CD14-positive monocyte (primary cell): ENCODE measurements at regions not wholly inside any gene's neighbourhood (a gene's known extent, or its start where the extent isn't known, plus 50 kb on each side); places are given as distances from the start of the nearest gene placed in this dataset.
A peak's percentile ranks its signal among the peaks of the same experiment; 100 is the strongest.

ENCODE experiments used
- DNase-seq, 3 donors: peaks; one replicate each; pipeline ENCODE4 v3.0.0-alpha.2; 2011 to 2022
- H2AFZ ChIP-seq: 2 replicates; pipeline ENCODE4 v1.6.0; 2012; ENCODE audit warnings: mild to moderate bottlenecking, low read depth, low read length, inconsistent platforms; ENCODE audit not compliant: insufficient read depth, poor library complexity, severe bottlenecking
- H3K27ac ChIP-seq, 2 donors: 1 replicate in 1 of 2; 2 replicates in 1 of 2; pipeline ENCODE4 v1.5.1; 2012 to 2013; ENCODE audit warnings: low read length in 2 of 2, control low read depth in 1 of 2, inconsistent platforms in 1 of 2, low read depth in 1 of 2, mild to moderate bottlenecking in 1 of 2
- H3K27me3 ChIP-seq, 2 donors: one replicate each; pipeline versions ENCODE4 v1.6.0 to v1.6.1; 2011 to 2013; ENCODE audit warnings: low read length in 2 of 2; ENCODE audit not compliant: control insufficient read depth in 2 of 2, insufficient read depth in 2 of 2
- H3K36me3 ChIP-seq, 2 donors: replicated peaks in 1 of 2; 1 replicate in 1 of 2; 2 replicates in 1 of 2; pipeline versions ENCODE4 v1.5.1 to v1.6.1; 2012 to 2013; ENCODE audit warnings: low read length in 2 of 2, control low read depth in 1 of 2, inconsistent platforms in 1 of 2, mild to moderate bottlenecking in 1 of 2; ENCODE audit not compliant: insufficient read depth in 2 of 2, control insufficient read depth in 1 of 2
- H3K4me1 ChIP-seq, 2 donors: 1 replicate in 1 of 2; 2 replicates in 1 of 2; pipeline versions ENCODE4 v1.5.1 to v1.6.1; 2012 to 2013; ENCODE audit warnings: low read length in 2 of 2, control low read depth in 1 of 2, inconsistent platforms in 1 of 2, mild to moderate bottlenecking in 1 of 2, moderate library complexity in 1 of 2; ENCODE audit not compliant: insufficient read depth in 2 of 2, control insufficient read depth in 1 of 2
- H3K4me2 ChIP-seq: replicated peaks from 2 replicates; pipeline ENCODE3; 2012; ENCODE audit warnings: low read length, moderate library complexity, mild to moderate bottlenecking; ENCODE audit not compliant: poor library complexity, severe bottlenecking; ENCODE audit errors: extremely low read depth
- H3K4me3 ChIP-seq, 3 experiments: fragments of 200-600 bp in 1 of 3; sonication (generic) in 1 of 3; replicated peaks in 1 of 3; 1 replicate in 2 of 3; 2 replicates in 1 of 3; pipeline ENCODE4 v1.5.1; 2011 to 2013; ENCODE audit warnings: low read length in 3 of 3, mild to moderate bottlenecking in 3 of 3, control low read depth in 2 of 3, low read depth in 2 of 3, inconsistent platforms in 1 of 3, moderate library complexity in 1 of 3
- H3K79me2 ChIP-seq: 2 replicates; pipeline ENCODE4 v1.6.0; 2012; ENCODE audit warnings: mild to moderate bottlenecking, control low read depth, inconsistent platforms, low read length, moderate library complexity; ENCODE audit not compliant: insufficient read depth
- H3K9ac ChIP-seq: 2 replicates; pipeline ENCODE4 v1.6.0; 2017; ENCODE audit warnings: low read length, mild to moderate bottlenecking; ENCODE audit not compliant: insufficient read depth, poor library complexity, severe bottlenecking
- H3K9me3 ChIP-seq, 2 donors: replicated peaks in 1 of 2; 1 replicate in 1 of 2; 2 replicates in 1 of 2; pipeline versions ENCODE4 v1.5.1 to v1.6.1; 2012 to 2013; ENCODE audit warnings: low read length in 2 of 2, control low read depth in 1 of 2; ENCODE audit not compliant: control insufficient read depth in 1 of 2, insufficient read depth in 1 of 2
- H4K20me1 ChIP-seq: 2 replicates; pipeline ENCODE4 v1.6.0; 2012; ENCODE audit warnings: mild to moderate bottlenecking, low read length, control low read depth, moderate library complexity; ENCODE audit not compliant: insufficient read depth
- H3K27ac Mint-ChIP-seq, 7 donors: one replicate each; pipeline ENCODE4 v1.8.0; 2020; ENCODE audit warnings: mild to moderate bottlenecking in 7 of 7, mixed read lengths in 7 of 7, moderate library complexity in 6 of 7, inconsistent platforms in 2 of 7
- H3K27me3 Mint-ChIP-seq, 3 donors: one replicate each; pipeline ENCODE4 v1.8.0; 2021 to 2022; ENCODE audit warnings: low read depth in 3 of 3, mild to moderate bottlenecking in 3 of 3, mixed read lengths in 3 of 3, moderate library complexity in 3 of 3, inconsistent platforms in 1 of 3
- H3K36me3 Mint-ChIP-seq, 2 donors: one replicate each; pipeline ENCODE4 v1.8.0; 2020; ENCODE audit warnings: mixed read lengths in 2 of 2, inconsistent platforms in 1 of 2, mild to moderate bottlenecking in 1 of 2
- H3K4me1 Mint-ChIP-seq: one replicate; pipeline ENCODE4 v1.8.0; 2020; ENCODE audit warnings: mild to moderate bottlenecking, mixed read lengths
- H3K4me3 Mint-ChIP-seq, 2 donors: one replicate each; pipeline ENCODE4 v1.8.0; 2020; ENCODE audit warnings: mild to moderate bottlenecking in 2 of 2, mixed read lengths in 2 of 2, moderate library complexity in 1 of 2
- H3K9me3 Mint-ChIP-seq, 7 donors: one replicate each; pipeline ENCODE4 v1.8.0; 2020 to 2022; ENCODE audit warnings: mixed read lengths in 7 of 7, mild to moderate bottlenecking in 6 of 7, moderate library complexity in 6 of 7, inconsistent platforms in 2 of 7
- WGBS: methylation state at CpG from one replicate; pipeline ENCODE4 v1.1.5; 2013; ENCODE audit warnings: missing lambda C conversion rate; ENCODE audit not compliant: insufficient coverage; 5-methylcytosine and 5-hydroxymethylcytosine counted together
- intact Hi-C, 2 donors: fragments of 100-400 bp; cut with micrococcal nuclease; formaldehyde crosslinking; loops; one replicate each; pipeline versions ENCODE4 v1.15.0 to v1.15.1; 2023
- TF ChIP-seq, protein P1 (sequence below): fragments of 200-600 bp; IDR thresholded peaks from one replicate; pipeline ENCODE4 v1.8.0; 2022; ENCODE audit warnings: antibody characterized with exemption, mild to moderate bottlenecking

DNA sequence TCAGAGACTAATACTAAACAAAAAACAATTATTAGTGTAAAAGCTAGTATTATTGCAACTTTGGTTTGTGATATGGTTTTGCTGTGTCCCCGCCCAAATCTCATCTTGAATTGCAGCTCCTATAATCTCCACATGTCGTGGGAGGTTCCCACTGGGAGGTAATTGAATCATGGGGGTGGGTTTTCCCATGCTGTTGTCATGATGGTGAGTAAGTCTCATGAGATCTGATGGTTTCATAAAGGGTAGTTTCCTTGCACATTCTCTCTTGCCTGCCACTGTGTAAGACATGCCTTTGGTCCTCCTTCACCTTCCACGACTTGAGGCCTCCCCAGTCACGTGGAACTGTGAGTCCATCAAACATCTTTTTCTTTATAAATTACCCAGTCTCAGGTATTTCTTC is 325.9 kb upstream of the DAB2 start:
- H3K4me3 ChIP-seq, result no peak overlapping the region
- no peak overlapping the region for H3K27ac Mint-ChIP-seq
- H3K27me3 Mint-ChIP-seq, result peaks cover 0 to 7% (median 2%) of the 10 kb centered on the region in 3 donors
- H3K4me2 ChIP-seq, result no peak overlapping the region
- peaks cover 3% of the 10 kb centered on the region for H3K4me1 Mint-ChIP-seq
- H3K79me2 ChIP-seq, result no peaks in the 10 kb centered on the region
- H3K4me3 Mint-ChIP-seq, result no peak overlapping the region
- H3K4me1 ChIP-seq, result no peaks in the 10 kb centered on the region
- DNase-seq, result peak in 1 of 3 donors; percentile 14
- H3K9me3 Mint-ChIP-seq, result peaks cover 1 to 15% (median 6%) of the 10 kb centered on the region in 7 donors
- no peaks in the 10 kb centered on the region for H3K9me3 ChIP-seq
- TF ChIP-seq, protein P1, sequence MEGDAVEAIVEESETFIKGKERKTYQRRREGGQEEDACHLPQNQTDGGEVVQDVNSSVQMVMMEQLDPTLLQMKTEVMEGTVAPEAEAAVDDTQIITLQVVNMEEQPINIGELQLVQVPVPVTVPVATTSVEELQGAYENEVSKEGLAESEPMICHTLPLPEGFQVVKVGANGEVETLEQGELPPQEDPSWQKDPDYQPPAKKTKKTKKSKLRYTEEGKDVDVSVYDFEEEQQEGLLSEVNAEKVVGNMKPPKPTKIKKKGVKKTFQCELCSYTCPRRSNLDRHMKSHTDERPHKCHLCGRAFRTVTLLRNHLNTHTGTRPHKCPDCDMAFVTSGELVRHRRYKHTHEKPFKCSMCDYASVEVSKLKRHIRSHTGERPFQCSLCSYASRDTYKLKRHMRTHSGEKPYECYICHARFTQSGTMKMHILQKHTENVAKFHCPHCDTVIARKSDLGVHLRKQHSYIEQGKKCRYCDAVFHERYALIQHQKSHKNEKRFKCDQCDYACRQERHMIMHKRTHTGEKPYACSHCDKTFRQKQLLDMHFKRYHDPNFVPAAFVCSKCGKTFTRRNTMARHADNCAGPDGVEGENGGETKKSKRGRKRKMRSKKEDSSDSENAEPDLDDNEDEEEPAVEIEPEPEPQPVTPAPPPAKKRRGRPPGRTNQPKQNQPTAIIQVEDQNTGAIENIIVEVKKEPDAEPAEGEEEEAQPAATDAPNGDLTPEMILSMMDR, result no peak
- WGBS, result 100% methylated on average over 2 of the region's 4 CpGs
- no peak overlapping the region for H3K9ac ChIP-seq
- no peak overlapping the region for H2AFZ ChIP-seq
- intact Hi-C loops, result no loop called here
- no peaks in the 10 kb centered on the region for H3K36me3 Mint-ChIP-seq
- H3K27me3 ChIP-seq, result no peaks in the 10 kb centered on the region
- no peak overlapping the region for H3K27ac ChIP-seq
- no peaks in the 10 kb centered on the region for H3K36me3 ChIP-seq
- no peaks in the 10 kb centered on the region for H4K20me1 ChIP-seq

DNA sequence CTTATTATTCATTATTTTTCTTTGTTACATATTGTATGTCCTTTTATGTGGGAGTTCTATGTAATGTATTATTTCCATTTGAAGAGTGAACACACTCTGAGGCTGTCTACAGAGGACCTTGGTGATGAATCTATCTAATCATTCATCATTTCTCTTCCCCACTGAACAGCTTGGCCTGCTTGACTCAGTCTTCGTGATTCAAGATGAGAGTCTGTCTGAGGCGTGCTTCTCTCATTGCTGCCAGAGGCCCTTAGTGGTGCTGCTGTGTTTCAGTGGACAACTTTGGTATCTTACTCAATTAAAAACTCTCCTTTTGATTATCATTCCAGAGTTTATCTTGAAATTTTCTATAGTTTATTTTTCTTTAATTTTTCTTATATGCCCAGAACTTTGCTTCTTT is 318.1 kb upstream of the DAB2 start:
- H3K4me3 ChIP-seq, result no peak overlapping the region
- H4K20me1 ChIP-seq, result no peaks in the 10 kb centered on the region
- TF ChIP-seq, protein P1, result no peak
- no peaks in the 10 kb centered on the region for H3K4me1 Mint-ChIP-seq
- no peaks in the 10 kb centered on the region for H3K27me3 ChIP-seq
- H3K4me2 ChIP-seq, result no peak overlapping the region
- no peaks in the 10 kb centered on the region for H3K79me2 ChIP-seq
- intact Hi-C loops, result no loop called here
- peaks cover 0 to 3% (median 2%) of the 10 kb centered on the region in 7 donors for H3K9me3 Mint-ChIP-seq
- H3K9me3 ChIP-seq, result no peaks in the 10 kb centered on the region
- H3K4me1 ChIP-seq, result no peaks in the 10 kb centered on the region
- WGBS, result 86% methylated on average over 2 of the region's 2 CpGs
- H3K4me3 Mint-ChIP-seq, result no peak overlapping the region
- DNase-seq, result no peak
- H3K27ac ChIP-seq, result no peak overlapping the region
- H3K27me3 Mint-ChIP-seq, result peaks cover 1 to 4% (median 3%) of the 10 kb centered on the region in 3 donors
- H2AFZ ChIP-seq, result no peak overlapping the region
- no peak overlapping the region for H3K27ac Mint-ChIP-seq
- no peaks in the 10 kb centered on the region for H3K36me3 Mint-ChIP-seq
- no peak overlapping the region for H3K9ac ChIP-seq
- H3K36me3 ChIP-seq, result no peaks in the 10 kb centered on the region
